ENCODE measurements at regions not wholly inside any gene's neighbourhood (a gene's known extent, or its start where the extent isn't known, plus 50 kb on each side); places are given as distances from the start of the nearest gene placed in this dataset.

DNA sequence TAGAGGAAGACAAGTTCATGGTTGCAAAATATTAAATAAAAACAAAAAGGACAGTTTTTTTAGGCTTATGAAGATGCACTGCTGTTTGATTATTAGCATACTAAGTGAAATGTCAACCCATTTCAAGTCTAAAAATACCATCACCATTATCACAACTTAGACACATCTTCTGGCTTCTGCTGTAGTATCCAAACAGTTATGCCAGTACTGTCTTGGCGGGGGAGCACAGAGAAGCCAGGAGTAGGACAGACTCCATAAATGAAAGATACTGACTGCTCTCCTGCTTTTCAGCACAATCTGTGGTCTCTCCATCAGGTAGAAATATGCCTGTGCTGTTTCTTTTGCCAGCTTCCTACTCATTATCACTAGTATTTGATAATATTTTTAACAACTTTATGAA lies 179.2 kb upstream of the DSEL start:
- no peak for DNase-seq
- Mint-ChIP-seq H3K36me3 (ENCODE audit: low read depth) (peaks cover 22% of the 10 kb centered on the region), H3K4me1 (ENCODE audit: low read depth) (peaks cover 46% of the 10 kb centered on the region), H3K27me3 (ENCODE audit: insufficient read depth) (no peaks in the 10 kb centered on the region; the same call in none of the 2 replicates), H3K27ac (no peak overlapping the region), H3K9me3 (peaks cover 10% of the 10 kb centered on the region), H3K4me3 (no peak overlapping the region)
- TF ChIP-seq, protein P1, sequence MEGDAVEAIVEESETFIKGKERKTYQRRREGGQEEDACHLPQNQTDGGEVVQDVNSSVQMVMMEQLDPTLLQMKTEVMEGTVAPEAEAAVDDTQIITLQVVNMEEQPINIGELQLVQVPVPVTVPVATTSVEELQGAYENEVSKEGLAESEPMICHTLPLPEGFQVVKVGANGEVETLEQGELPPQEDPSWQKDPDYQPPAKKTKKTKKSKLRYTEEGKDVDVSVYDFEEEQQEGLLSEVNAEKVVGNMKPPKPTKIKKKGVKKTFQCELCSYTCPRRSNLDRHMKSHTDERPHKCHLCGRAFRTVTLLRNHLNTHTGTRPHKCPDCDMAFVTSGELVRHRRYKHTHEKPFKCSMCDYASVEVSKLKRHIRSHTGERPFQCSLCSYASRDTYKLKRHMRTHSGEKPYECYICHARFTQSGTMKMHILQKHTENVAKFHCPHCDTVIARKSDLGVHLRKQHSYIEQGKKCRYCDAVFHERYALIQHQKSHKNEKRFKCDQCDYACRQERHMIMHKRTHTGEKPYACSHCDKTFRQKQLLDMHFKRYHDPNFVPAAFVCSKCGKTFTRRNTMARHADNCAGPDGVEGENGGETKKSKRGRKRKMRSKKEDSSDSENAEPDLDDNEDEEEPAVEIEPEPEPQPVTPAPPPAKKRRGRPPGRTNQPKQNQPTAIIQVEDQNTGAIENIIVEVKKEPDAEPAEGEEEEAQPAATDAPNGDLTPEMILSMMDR (IDR thresholded peaks at IDR 0.05) = no peak

DNA sequence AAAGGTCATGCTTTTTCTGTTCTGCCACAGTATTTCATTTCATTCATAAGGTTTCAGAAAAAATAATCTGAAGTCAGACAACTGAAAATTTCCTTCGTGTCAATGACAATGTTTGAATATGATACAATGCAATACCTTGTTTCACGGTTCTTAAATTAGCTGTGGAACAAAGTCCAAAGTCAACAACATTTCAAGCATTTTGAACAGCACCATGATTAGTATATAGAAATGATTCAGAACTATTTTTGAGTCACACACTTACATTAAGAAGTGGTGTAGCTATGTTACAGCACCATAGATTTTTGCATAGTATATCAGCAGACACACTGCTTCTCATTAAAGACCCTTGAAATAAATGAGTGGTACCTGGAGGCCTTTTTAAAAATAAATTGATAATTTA lies 178.3 kb upstream of the DSEL start:
- TF ChIP-seq, protein P1 (IDR thresholded peaks at IDR 0.05) = no peak
- no peak for DNase-seq
- no peak overlapping the region for H3K4me3 Mint-ChIP-seq
- peaks cover 46% of the 10 kb centered on the region for H3K4me1 Mint-ChIP-seq (ENCODE audit: low read depth)
- peaks cover 14% of the 10 kb centered on the region for H3K36me3 Mint-ChIP-seq (ENCODE audit: low read depth)
- H3K27me3 Mint-ChIP-seq (ENCODE audit: insufficient read depth) = no peaks in the 10 kb centered on the region; the same call in 1 of the 2 replicates
- H3K27ac Mint-ChIP-seq = no peak overlapping the region
- peaks cover 6% of the 10 kb centered on the region for H3K9me3 Mint-ChIP-seq

DNA sequence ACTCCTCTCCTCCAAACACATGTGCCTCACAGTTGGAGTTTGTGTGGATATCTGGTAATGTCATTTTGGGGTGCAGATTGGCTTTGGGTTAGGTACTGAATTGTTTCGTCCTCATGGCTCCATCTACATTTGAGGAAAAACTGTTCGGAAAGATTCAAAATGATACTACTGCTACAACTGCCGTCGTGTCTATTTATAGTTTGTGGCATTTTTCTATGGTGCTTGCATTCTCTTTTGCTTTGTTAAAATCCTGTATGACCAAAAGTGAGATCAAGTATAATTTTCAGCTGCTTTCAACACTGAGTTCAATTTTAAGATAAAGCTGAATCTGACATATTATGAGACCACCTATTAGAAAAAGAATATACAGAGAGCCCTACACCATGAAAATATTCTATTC lies 176.3 kb upstream of the DSEL start:
- Mint-ChIP-seq H3K4me3 (no peak overlapping the region), H3K27ac (no peak overlapping the region), H3K9me3 (peaks cover 16% of the 10 kb centered on the region), H3K36me3 (ENCODE audit: low read depth) (peaks cover 11% of the 10 kb centered on the region), H3K27me3 (ENCODE audit: insufficient read depth) (no peaks in the 10 kb centered on the region; the same call in 1 of the 2 replicates), H3K4me1 (ENCODE audit: low read depth) (peaks cover 34% of the 10 kb centered on the region)
- DNase-seq = no peak
- TF ChIP-seq, protein P1 (IDR thresholded peaks at IDR 0.05) = no peak

DNA sequence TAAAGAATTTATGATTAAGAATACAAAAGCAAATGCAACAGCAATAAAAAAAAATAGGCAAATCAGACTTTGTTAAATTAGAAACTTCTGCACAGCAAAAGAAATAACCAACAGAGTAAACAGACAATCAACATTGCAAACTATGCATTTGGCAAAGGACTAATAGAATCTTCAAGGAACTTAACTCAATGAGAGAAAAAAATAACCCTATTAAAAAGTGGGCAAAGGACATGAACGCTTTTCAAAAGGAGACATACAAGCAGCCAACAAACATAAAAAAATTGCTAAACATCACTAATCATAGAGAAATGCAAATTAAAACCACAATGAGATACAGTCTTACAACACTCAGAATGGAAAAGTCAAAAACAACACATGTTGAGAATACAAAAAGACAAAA lies 166.0 kb upstream of the DSEL start:
- H3K4me3 Mint-ChIP-seq = no peak overlapping the region
- no peaks in the 10 kb centered on the region for H3K4me1 Mint-ChIP-seq (ENCODE audit: low read depth)
- TF ChIP-seq, protein P1 (IDR thresholded peaks at IDR 0.05) = no peak
- no peak overlapping the region for H3K27ac Mint-ChIP-seq
- H3K36me3 Mint-ChIP-seq (ENCODE audit: low read depth) = no peaks in the 10 kb centered on the region
- no peak for DNase-seq
- H3K27me3 Mint-ChIP-seq (ENCODE audit: insufficient read depth) = no peaks in the 10 kb centered on the region; the same call in 1 of the 2 replicates
- H3K9me3 Mint-ChIP-seq = no peaks in the 10 kb centered on the region

DNA sequence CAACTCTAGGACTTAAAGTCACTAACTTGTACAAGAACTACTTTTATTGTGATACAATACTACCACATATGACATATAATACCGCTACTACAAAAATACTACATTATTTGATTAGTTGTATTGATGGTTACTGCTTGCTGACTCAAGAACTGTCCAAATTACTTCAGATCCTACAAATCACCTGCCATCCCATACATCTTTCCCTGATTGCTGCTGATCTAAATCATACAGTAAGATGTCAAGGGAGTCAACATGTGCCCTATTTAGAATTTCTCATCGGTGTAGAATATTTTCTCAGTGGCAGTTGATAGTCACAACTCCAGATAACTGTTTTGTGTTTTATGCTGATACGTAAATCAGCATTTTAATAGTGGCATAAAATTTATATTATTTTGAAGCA lies 161.0 kb upstream of the DSEL start:
- Mint-ChIP-seq H3K27me3 (ENCODE audit: insufficient read depth) (no peaks in the 10 kb centered on the region; the same call in 1 of the 2 replicates), H3K4me3 (no peak overlapping the region), H3K4me1 (ENCODE audit: low read depth) (peaks cover 26% of the 10 kb centered on the region), H3K9me3 (no peaks in the 10 kb centered on the region), H3K27ac (no peak overlapping the region), H3K36me3 (ENCODE audit: low read depth) (peaks cover 8% of the 10 kb centered on the region; the same call in 1 of the 2 replicates)
- TF ChIP-seq, protein P1 (IDR thresholded peaks at IDR 0.05) = no peak
- no peak for DNase-seq

DNA sequence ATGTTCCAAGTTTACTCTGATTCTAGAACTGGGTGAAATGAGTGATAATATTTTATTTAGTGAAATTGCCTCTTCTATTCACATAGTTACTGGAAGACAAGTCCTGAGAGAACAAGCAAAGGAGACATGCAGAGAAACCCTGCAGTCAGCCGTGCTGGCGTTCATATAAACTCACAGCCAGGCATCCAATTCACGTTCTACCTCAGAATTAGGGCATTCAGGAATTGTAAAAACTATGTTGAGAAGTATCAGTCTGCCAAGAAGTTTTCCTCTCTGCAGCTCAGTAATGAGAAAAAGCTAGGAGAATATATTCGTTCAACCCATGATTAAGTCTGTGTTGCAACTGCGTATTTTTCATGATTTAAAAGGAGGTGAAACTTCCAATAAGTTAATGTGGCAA lies 156.2 kb upstream of the DSEL start:
- peaks cover 73% of the 10 kb centered on the region for H3K4me1 Mint-ChIP-seq (ENCODE audit: low read depth)
- H3K27me3 Mint-ChIP-seq (ENCODE audit: insufficient read depth) = no peaks in the 10 kb centered on the region
- peaks cover 8% of the 10 kb centered on the region; the same call in 1 of the 2 replicates for H3K36me3 Mint-ChIP-seq (ENCODE audit: low read depth)
- no peaks in the 10 kb centered on the region for H3K9me3 Mint-ChIP-seq
- DNase-seq = no peak
- H3K4me3 Mint-ChIP-seq = no peak overlapping the region; the same call in 1 of the 2 replicates
- H3K27ac Mint-ChIP-seq = peak overlapping the region; percentile 73
- TF ChIP-seq, protein P1 (IDR thresholded peaks at IDR 0.05) = no peak

Measured in HFFc6 (cell line).